H9 (cell line): ENCODE measurements at regions not wholly inside any gene's neighbourhood (a gene's known extent, or its start where the extent isn't known, plus 50 kb on each side); places are given as distances from the start of the nearest gene placed in this dataset.

Experiments used
- DNase-seq: peaks from one replicate; pipeline ENCODE4 v3.0.0-alpha.2; 2017
- H2AFZ ChIP-seq: one replicate; pipeline ENCODE4 v1.6.1; 2013; ENCODE audit warnings: mild to moderate bottlenecking, low read length, control low read depth, moderate library complexity
- H2AK5ac ChIP-seq: 2 replicates; pipeline ENCODE4 v1.6.1; 2013; ENCODE audit warnings: low read length, control low read depth, mixed read lengths; ENCODE audit not compliant: insufficient read length
- H2BK120ac ChIP-seq: one replicate; pipeline ENCODE4 v1.6.1; 2013; ENCODE audit warnings: low read depth, mild to moderate bottlenecking, low read length, control low read depth, inconsistent platforms; ENCODE audit not compliant: poor library complexity, severe bottlenecking
- H2BK12ac ChIP-seq: 2 replicates; pipeline ENCODE4 v1.6.1; 2013; ENCODE audit warnings: low read length, control low read depth, mixed read lengths, low read depth; ENCODE audit not compliant: insufficient read length
- H2BK15ac ChIP-seq: 2 replicates; pipeline ENCODE4 v1.6.1; 2013; ENCODE audit warnings: low read depth, low read length, control low read depth
- H2BK20ac ChIP-seq: one replicate; pipeline ENCODE4 v1.6.1; 2013; ENCODE audit warnings: low read depth, mild to moderate bottlenecking, low read length, control low read depth, inconsistent platforms; ENCODE audit not compliant: poor library complexity, severe bottlenecking
- H2BK5ac ChIP-seq: 2 replicates; pipeline ENCODE4 v1.6.1; 2013; ENCODE audit warnings: low read length, control low read depth, mixed read lengths; ENCODE audit not compliant: insufficient read length
- H3K14ac ChIP-seq: 2 replicates; pipeline ENCODE4 v1.6.1; 2013; ENCODE audit warnings: low read length, control low read depth; ENCODE audit not compliant: insufficient read depth
- H3K18ac ChIP-seq: 2 replicates; pipeline ENCODE4 v1.6.1; 2013; ENCODE audit warnings: low read depth, mild to moderate bottlenecking, mixed read lengths, low read length, control low read depth; ENCODE audit not compliant: insufficient read length
- H3K23ac ChIP-seq: 2 replicates; pipeline ENCODE4 v1.6.1; 2013; ENCODE audit warnings: low read length, control low read depth, mixed read lengths, low read depth; ENCODE audit not compliant: insufficient read length
- H3K23me2 ChIP-seq: 2 replicates; pipeline ENCODE4 v1.6.1; 2013; ENCODE audit warnings: low read depth, mild to moderate bottlenecking, mixed read lengths, low read length, control low read depth; ENCODE audit not compliant: insufficient read length, poor library complexity, severe bottlenecking
- H3K27ac ChIP-seq: 2 replicates; pipeline ENCODE4 v1.5.1; 2013; ENCODE audit warnings: low read length, control low read depth, mixed read lengths, low read depth; ENCODE audit not compliant: insufficient read length
- H3K27me3 ChIP-seq: 2 replicates; pipeline ENCODE4 v1.6.1; 2013; ENCODE audit warnings: low read length, control low read depth, inconsistent platforms; ENCODE audit not compliant: insufficient read depth
- H3K4ac ChIP-seq: 2 replicates; pipeline ENCODE4 v1.6.1; 2013; ENCODE audit warnings: low read depth, mild to moderate bottlenecking, control low read depth, inconsistent platforms, low read length, moderate library complexity
- H3K4me1 ChIP-seq: 2 replicates; pipeline ENCODE4 v1.6.1; 2013; ENCODE audit warnings: low read length, control low read depth, inconsistent platforms; ENCODE audit not compliant: insufficient read depth
- H3K4me2 ChIP-seq: 2 replicates; pipeline ENCODE4 v1.6.1; 2013; ENCODE audit warnings: low read length, control low read depth, mixed read lengths; ENCODE audit not compliant: insufficient read length, insufficient read depth
- H3K56ac ChIP-seq: 2 replicates; pipeline ENCODE4 v1.6.1; 2013; ENCODE audit warnings: low read depth, mild to moderate bottlenecking, mixed read lengths, low read length, control low read depth; ENCODE audit not compliant: insufficient read length
- H3K79me1 ChIP-seq: 2 replicates; pipeline ENCODE4 v1.6.1; 2013; ENCODE audit warnings: low read depth, mild to moderate bottlenecking, moderate library complexity, low read length, control low read depth, inconsistent platforms; ENCODE audit not compliant: insufficient read depth, poor library complexity, severe bottlenecking
- H3K79me2 ChIP-seq: 2 replicates; pipeline ENCODE4 v1.6.1; 2013; ENCODE audit warnings: low read length, control low read depth, inconsistent platforms; ENCODE audit not compliant: insufficient read depth
- H3K9ac ChIP-seq: 2 replicates; pipeline ENCODE4 v1.6.1; 2013; ENCODE audit warnings: low read length, control low read depth, mixed read lengths; ENCODE audit not compliant: insufficient read length; ENCODE audit errors: extremely low read depth
- H3K9me3 ChIP-seq: one replicate; pipeline ENCODE4 v1.6.1; 2013; ENCODE audit warnings: low read depth, low read length, inconsistent platforms; ENCODE audit not compliant: control insufficient read depth
- H3T11ph ChIP-seq: one replicate; pipeline ENCODE4 v1.6.1; 2013; ENCODE audit warnings: mild to moderate bottlenecking, low read length, control low read depth, inconsistent platforms
- H4K20me1 ChIP-seq: one replicate; pipeline ENCODE4 v1.6.1; 2013; ENCODE audit not compliant: control insufficient read depth, insufficient read length, insufficient read depth
- H4K5ac ChIP-seq: 2 replicates; pipeline ENCODE4 v1.6.1; 2013; ENCODE audit warnings: low read depth, mild to moderate bottlenecking, mixed read lengths, low read length, control low read depth; ENCODE audit not compliant: insufficient read length
- H4K8ac ChIP-seq: replicated peaks from 2 replicates; pipeline ENCODE4 v1.6.1; 2013; ENCODE audit warnings: low read length, control low read depth, mixed read lengths, low read depth; ENCODE audit not compliant: insufficient read length
- H4K91ac ChIP-seq: 2 replicates; pipeline ENCODE4 v1.6.1; 2013; ENCODE audit warnings: low read depth, mild to moderate bottlenecking, moderate library complexity, mixed read lengths, low read length, control low read depth; ENCODE audit not compliant: insufficient read length
- H3K27ac Mint-ChIP-seq, 3 experiments: 2 replicates in 2 of 3; 3 replicates in 1 of 3; pipeline ENCODE4 v1.8.0; 2020 to 2021; ENCODE audit warnings: mixed read lengths in 3 of 3, mild to moderate bottlenecking in 1 of 3, moderate library complexity in 1 of 3
- H3K27me3 Mint-ChIP-seq: 2 replicates; pipeline ENCODE4 v1.8.0; 2021; ENCODE audit warnings: low read depth, mild to moderate bottlenecking, moderate library complexity, mixed read lengths
- H3K36me3 Mint-ChIP-seq, 3 experiments: 2 replicates in 2 of 3; 3 replicates in 1 of 3; pipeline ENCODE4 v1.8.0; 2020 to 2021; ENCODE audit warnings: low read depth in 3 of 3, mixed read lengths in 3 of 3; ENCODE audit not compliant: insufficient read depth in 1 of 3
- H3K4me1 Mint-ChIP-seq, 2 experiments: 2 replicates each; pipeline ENCODE4 v1.8.0; 2020; ENCODE audit warnings: mixed read lengths in 2 of 2
- H3K4me3 Mint-ChIP-seq, 2 experiments: 2 replicates in 1 of 2; 3 replicates in 1 of 2; pipeline ENCODE4 v1.8.0; 2020 to 2021; ENCODE audit warnings: mild to moderate bottlenecking in 2 of 2, mixed read lengths in 2 of 2, moderate library complexity in 1 of 2
- H3K9me3 Mint-ChIP-seq, 2 experiments: 2 replicates in 1 of 2; 3 replicates in 1 of 2; pipeline ENCODE4 v1.8.0; 2020; ENCODE audit warnings: mild to moderate bottlenecking in 2 of 2, mixed read lengths in 2 of 2, moderate library complexity in 1 of 2
- WGBS: extraction: QIAGEN DNeasy Blood & Tissue Kit; methylation state at CpG from one replicate; pipeline ENCODE4 v1.1.7; 2013; ENCODE audit warnings: missing lambda C conversion rate, low lambda C conversion rate, mixed read lengths; ENCODE audit not compliant: insufficient read length; ENCODE audit errors: extremely low coverage; 5-methylcytosine and 5-hydroxymethylcytosine counted together
- TF ChIP-seq, protein P1 (sequence below): fragments of 200-600 bp; sonication (generic); conservative IDR thresholded peaks from 3 replicates; pipeline ENCODE4 v1.8.0; 2021; ENCODE audit warnings: antibody characterized with exemption, mild to moderate bottlenecking

DNA sequence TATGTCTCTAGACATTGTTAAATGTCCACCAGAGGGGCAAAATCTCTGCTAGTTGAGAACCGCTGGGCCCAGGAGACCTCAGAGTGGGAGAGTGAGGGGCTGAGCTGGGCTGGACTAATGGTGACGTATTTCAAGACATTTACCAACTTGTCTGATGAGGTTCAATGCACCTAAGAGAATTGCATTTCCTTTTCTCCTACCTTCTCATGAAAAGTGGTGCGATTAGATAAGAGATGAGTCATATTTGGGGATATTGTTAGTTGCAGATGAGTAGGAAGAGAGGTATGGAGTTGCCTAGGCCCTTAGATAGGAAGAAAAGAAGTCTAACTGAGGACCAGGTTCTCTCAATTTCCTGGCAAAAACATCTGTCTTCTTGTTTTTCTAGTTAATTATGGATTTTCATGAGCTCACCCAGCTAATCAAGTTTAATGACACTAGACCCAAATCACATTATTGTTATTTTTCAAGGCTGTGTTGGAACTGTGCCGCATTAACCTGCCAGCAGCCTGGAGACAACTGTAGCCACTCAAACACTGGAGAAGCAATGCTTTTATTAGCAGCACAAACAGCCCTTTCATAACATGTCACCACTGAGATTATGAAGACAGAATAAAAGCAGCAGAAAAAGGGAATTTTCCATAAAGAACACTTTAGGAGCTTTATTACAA is 144.2 kb downstream of the PDCD6IP start:
- no CpG with 5 or more reads among the region's 4 CpGs for WGBS
- Histone ChIP-seq H3K56ac (no peak overlapping the region), H4K8ac (no peak overlapping the region), H3K18ac (no peak overlapping the region), H3K14ac (no peak overlapping the region), H4K5ac (no peak overlapping the region), H3K27me3 (no peaks in the 10 kb centered on the region), H3K79me1 (no peaks in the 10 kb centered on the region), H3K4me1 (no peaks in the 10 kb centered on the region), H2BK5ac (no peak overlapping the region), H2BK12ac (no peak overlapping the region), H4K91ac (no peak overlapping the region), H4K20me1 (no peaks in the 10 kb centered on the region), H3K9me3 (no peaks in the 10 kb centered on the region), H3K9ac (no peak overlapping the region), H2BK15ac (no peak overlapping the region), H2AFZ (no peak overlapping the region), H3K79me2 (no peaks in the 10 kb centered on the region), H2AK5ac (no peak overlapping the region), H3K23me2 (no peaks in the 10 kb centered on the region), H3K4ac (no peak overlapping the region), H3K27ac (no peak overlapping the region), H3T11ph (no peak overlapping the region), H2BK120ac (no peak overlapping the region), H2BK20ac (no peak overlapping the region), H3K23ac (no peak overlapping the region), H3K4me2 (no peak overlapping the region)
- DNase-seq, result no peak
- no peaks in the 10 kb centered on the region for H3K9me3 Mint-ChIP-seq
- no peaks in the 10 kb centered on the region for H3K27me3 Mint-ChIP-seq
- no peaks in the 10 kb centered on the region for H3K36me3 Mint-ChIP-seq
- no peak overlapping the region for H3K27ac Mint-ChIP-seq
- no peak overlapping the region for H3K4me3 Mint-ChIP-seq
- peaks cover 5 to 8% of the 10 kb centered on the region in 2 experiments for H3K4me1 Mint-ChIP-seq
- TF ChIP-seq, protein P1, sequence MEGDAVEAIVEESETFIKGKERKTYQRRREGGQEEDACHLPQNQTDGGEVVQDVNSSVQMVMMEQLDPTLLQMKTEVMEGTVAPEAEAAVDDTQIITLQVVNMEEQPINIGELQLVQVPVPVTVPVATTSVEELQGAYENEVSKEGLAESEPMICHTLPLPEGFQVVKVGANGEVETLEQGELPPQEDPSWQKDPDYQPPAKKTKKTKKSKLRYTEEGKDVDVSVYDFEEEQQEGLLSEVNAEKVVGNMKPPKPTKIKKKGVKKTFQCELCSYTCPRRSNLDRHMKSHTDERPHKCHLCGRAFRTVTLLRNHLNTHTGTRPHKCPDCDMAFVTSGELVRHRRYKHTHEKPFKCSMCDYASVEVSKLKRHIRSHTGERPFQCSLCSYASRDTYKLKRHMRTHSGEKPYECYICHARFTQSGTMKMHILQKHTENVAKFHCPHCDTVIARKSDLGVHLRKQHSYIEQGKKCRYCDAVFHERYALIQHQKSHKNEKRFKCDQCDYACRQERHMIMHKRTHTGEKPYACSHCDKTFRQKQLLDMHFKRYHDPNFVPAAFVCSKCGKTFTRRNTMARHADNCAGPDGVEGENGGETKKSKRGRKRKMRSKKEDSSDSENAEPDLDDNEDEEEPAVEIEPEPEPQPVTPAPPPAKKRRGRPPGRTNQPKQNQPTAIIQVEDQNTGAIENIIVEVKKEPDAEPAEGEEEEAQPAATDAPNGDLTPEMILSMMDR, result no peak
